BLaER1 (cell line): ENCODE measurements at regions not wholly inside any gene's neighbourhood (a gene's known extent, or its start where the extent isn't known, plus 50 kb on each side); places are given as distances from the start of the nearest gene placed in this dataset.

ENCODE experiments used
- H3K27ac ChIP-seq: shearing (Covaris generic); formaldehyde crosslinking; 2 replicates; pipeline ENCODE4 v1.8.1; 2022
- H3K27me3 ChIP-seq: shearing (Covaris generic); formaldehyde crosslinking; 2 replicates; pipeline ENCODE4 v1.8.1; 2022
- H3K36me3 ChIP-seq: shearing (Covaris generic); formaldehyde crosslinking; 2 replicates; pipeline ENCODE4 v1.8.1; 2022
- H3K4me1 ChIP-seq: shearing (Covaris generic); formaldehyde crosslinking; 2 replicates; pipeline ENCODE4 v1.8.1; 2022
- H3K4me2 ChIP-seq: shearing (Covaris generic); formaldehyde crosslinking; 2 replicates; pipeline ENCODE4 v1.8.1; 2022
- H3K4me3 ChIP-seq: shearing (Covaris generic); formaldehyde crosslinking; 2 replicates; pipeline ENCODE4 v1.8.1; 2022
- H3K9ac ChIP-seq: shearing (Covaris generic); formaldehyde crosslinking; 2 replicates; pipeline ENCODE4 v1.8.1; 2022
- H3K9me3 ChIP-seq: shearing (Covaris generic); formaldehyde crosslinking; 2 replicates; pipeline ENCODE4 v1.8.1; 2022
- H4K20me1 ChIP-seq: shearing (Covaris generic); formaldehyde crosslinking; 2 replicates; pipeline ENCODE4 v1.8.1; 2022
- Cebpa-rat ChIP-seq: shearing (Covaris generic); IDR thresholded peaks from 2 replicates; pipeline ENCODE4 v1.8.1; 2022

DNA sequence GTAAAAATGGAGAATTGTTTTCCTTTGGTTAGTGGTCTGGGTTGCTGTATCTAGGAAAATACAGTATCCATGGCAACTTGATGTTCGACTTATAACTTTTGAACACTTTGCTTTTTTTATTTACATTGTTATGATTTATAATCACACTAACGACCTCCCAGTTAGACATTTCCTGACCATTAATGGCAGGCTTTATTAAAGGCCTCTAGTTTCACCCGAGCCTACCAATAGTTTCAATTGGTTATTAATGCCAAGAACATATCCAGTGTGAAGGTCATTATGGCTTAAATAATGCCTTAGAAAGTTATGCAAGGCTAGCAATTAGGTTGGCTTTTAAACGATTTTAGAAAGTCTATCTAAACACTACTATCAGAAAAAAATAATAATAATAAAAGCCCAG lies 452.0 kb downstream of the DMRTA1 start:
- no peak for TF ChIP-seq Cebpa-rat
- Histone ChIP-seq H3K9me3 (no peaks in the 10 kb centered on the region), H3K36me3 (no peaks in the 10 kb centered on the region), H3K4me2 (no peak overlapping the region), H3K27me3 (no peaks in the 10 kb centered on the region), H3K27ac (no peak overlapping the region), H4K20me1 (no peaks in the 10 kb centered on the region), H3K9ac (no peak overlapping the region), H3K4me1 (no peaks in the 10 kb centered on the region), H3K4me3 (no peak overlapping the region)

DNA sequence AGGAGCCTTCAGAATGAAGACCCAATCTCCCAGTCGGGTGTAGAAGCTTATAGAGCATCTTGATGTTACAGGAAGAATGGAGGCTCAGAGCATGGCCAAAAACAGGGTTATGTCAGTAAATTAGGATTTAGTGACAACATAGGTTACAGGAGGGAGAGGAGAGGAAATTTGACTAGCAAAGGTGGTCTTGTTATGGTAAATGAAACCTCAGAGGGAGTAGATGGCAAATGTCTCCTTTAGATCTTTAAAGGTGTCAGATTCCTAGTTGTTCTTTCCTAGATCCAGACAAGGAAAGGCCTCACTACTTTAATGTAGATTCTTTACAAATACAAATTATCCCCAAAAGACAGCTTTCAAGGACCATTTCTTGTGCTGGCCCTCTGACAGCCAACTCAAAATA lies 465.0 kb downstream of the DMRTA1 start:
- TF ChIP-seq Cebpa-rat = no peak
- Histone ChIP-seq H3K36me3 (no peaks in the 10 kb centered on the region), H3K27ac (no peak overlapping the region), H3K4me2 (no peak overlapping the region), H4K20me1 (no peaks in the 10 kb centered on the region), H3K27me3 (no peaks in the 10 kb centered on the region), H3K4me1 (no peaks in the 10 kb centered on the region), H3K9ac (no peak overlapping the region), H3K4me3 (no peak overlapping the region), H3K9me3 (no peaks in the 10 kb centered on the region)

DNA sequence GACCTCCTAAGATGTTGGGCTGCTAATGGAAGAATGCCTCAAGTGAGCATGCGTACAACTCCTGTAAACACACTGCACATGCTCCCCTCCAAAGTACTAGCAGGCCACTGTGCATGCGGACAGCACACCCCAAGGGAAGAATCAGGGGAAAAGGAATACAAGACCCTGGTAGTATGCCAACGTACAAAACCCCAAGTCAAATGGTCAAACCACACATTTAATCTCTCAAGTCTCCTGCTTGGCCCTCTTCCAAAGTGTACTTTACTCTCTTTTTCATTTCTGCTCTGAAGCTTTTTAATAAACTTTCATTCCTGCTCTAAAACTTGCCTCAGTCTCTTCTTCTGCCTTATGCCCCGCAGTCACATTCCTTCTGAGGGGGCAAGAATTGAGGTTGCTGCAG lies 466.4 kb downstream of the DMRTA1 start:
- no peaks in the 10 kb centered on the region for H4K20me1 ChIP-seq
- H3K36me3 ChIP-seq = no peaks in the 10 kb centered on the region
- no peaks in the 10 kb centered on the region for H3K27me3 ChIP-seq
- H3K4me2 ChIP-seq = no peak overlapping the region
- H3K27ac ChIP-seq = no peak overlapping the region
- no peak overlapping the region for H3K9ac ChIP-seq
- H3K4me1 ChIP-seq = no peaks in the 10 kb centered on the region
- no peak for TF ChIP-seq Cebpa-rat
- H3K4me3 ChIP-seq = no peak overlapping the region
- no peaks in the 10 kb centered on the region for H3K9me3 ChIP-seq

DNA sequence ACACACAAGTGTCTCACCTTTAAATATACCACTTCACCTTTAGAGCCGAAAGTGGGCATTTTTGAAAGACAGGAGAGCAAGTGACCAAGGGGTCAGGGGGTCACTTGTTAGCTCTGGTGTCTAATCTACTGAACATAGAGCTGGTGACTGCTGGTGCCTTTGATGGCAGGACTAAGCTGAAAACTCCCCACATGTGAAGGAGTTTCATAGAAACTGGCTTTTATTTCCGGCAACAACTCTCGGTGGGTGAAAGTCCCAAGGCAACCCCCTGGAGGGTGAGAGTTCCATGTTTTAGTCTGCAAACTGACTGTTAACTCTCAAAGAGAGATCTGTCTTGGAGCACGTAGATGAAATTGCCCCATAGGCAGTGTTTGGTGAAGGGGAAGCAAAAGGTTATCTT lies 466.9 kb downstream of the DMRTA1 start:
- TF ChIP-seq Cebpa-rat = no peak
- Histone ChIP-seq H4K20me1 (no peaks in the 10 kb centered on the region), H3K9me3 (no peaks in the 10 kb centered on the region), H3K27me3 (no peaks in the 10 kb centered on the region), H3K27ac (no peak overlapping the region), H3K4me3 (no peak overlapping the region), H3K4me2 (no peak overlapping the region), H3K36me3 (no peaks in the 10 kb centered on the region), H3K4me1 (no peaks in the 10 kb centered on the region), H3K9ac (no peak overlapping the region)

DNA sequence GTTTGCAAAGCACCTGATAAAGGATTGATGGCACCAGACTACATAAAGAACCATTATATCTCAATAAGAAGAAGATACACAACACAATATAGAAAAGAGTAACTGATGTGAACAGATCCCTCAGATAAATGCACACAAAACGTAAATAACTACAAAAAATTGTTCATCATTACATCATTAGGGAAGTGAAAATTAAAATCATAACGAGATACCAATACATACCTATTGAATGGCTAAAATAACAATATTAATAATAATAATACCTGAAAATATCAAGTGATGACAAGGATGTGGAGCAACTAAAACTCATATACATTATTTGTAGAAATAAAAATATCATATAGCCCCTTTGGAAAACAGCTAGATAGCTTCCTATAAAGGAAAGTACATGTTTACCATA lies 469.5 kb downstream of the DMRTA1 start:
- Histone ChIP-seq H3K9me3 (no peaks in the 10 kb centered on the region), H3K27ac (no peak overlapping the region), H3K36me3 (no peaks in the 10 kb centered on the region), H3K4me2 (no peak overlapping the region), H4K20me1 (no peaks in the 10 kb centered on the region), H3K27me3 (no peaks in the 10 kb centered on the region), H3K4me3 (no peak overlapping the region), H3K9ac (no peak overlapping the region), H3K4me1 (no peaks in the 10 kb centered on the region)
- no peak for TF ChIP-seq Cebpa-rat

DNA sequence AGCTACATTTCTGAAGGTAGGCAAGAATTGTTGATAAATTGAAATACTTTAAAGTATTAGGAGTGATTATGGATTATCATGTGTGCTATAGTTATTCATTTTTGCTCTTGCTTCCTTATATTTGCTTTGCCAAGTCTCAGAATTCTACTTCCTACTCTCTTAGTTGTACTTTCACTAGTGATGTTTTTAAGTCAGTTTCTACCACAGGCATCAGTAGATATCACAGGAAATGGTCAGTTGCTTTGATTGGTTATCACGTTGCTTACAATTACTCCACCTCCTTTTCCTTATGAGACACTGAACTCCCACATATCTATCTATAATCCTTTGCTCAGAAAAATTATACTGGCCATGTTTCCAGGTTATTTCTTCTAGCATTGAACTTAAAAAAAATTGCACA lies 472.8 kb downstream of the DMRTA1 start:
- H4K20me1 ChIP-seq = no peaks in the 10 kb centered on the region
- H3K36me3 ChIP-seq = no peaks in the 10 kb centered on the region
- H3K9ac ChIP-seq = no peak overlapping the region
- no peak for TF ChIP-seq Cebpa-rat
- no peaks in the 10 kb centered on the region for H3K9me3 ChIP-seq
- H3K27me3 ChIP-seq = no peaks in the 10 kb centered on the region
- no peaks in the 10 kb centered on the region for H3K4me1 ChIP-seq
- no peak overlapping the region for H3K4me3 ChIP-seq
- no peak overlapping the region for H3K27ac ChIP-seq
- H3K4me2 ChIP-seq = no peak overlapping the region

DNA sequence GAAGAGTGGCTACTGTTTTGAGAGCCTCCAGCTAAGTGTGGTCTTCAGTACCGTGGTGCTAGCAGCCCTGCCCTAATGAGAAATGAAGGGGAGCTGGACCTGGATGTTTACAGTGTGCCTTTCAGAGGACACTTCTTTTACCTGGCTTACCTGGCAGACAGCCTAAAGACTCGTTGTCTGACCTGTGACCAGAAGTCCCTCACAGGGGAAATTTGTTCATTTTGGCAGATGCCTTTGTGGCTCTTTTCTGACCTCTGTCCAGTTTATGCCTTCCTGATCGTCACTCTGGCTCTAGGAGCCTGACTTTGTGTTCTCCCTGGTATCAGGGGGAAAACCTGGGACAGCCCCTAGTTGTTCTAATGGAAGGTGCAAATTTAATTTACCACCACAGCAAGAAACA lies 475.1 kb downstream of the DMRTA1 start:
- no peak overlapping the region for H3K4me2 ChIP-seq

DNA sequence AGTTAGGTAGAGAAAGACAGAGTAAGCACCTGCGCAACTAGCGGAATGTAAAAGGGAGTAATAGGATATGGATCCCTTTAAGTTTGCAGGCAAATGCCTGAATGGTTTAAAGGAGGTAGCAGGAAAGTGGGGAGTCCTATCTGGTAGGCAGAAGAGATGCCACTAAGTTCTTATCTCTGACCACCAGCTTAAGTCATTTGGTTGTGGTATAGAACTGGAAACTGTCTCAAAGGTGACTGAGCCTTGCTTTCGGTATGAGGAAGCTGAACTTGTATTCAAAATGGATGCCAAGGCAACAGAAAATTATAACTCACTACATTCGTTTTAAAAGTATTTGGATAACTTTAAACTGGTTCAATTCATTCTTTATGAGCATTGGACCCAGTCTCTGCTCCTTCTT lies 475.6 kb downstream of the DMRTA1 start:
- TF ChIP-seq Cebpa-rat = no peak
- no peak overlapping the region for H3K27ac ChIP-seq
- H3K36me3 ChIP-seq = no peaks in the 10 kb centered on the region
- H3K4me3 ChIP-seq = no peak overlapping the region
- H4K20me1 ChIP-seq = no peaks in the 10 kb centered on the region
- H3K4me2 ChIP-seq = no peak overlapping the region
- H3K9me3 ChIP-seq = no peaks in the 10 kb centered on the region
- H3K27me3 ChIP-seq = no peaks in the 10 kb centered on the region
- H3K4me1 ChIP-seq = no peaks in the 10 kb centered on the region
- H3K9ac ChIP-seq = no peak overlapping the region

More for the DNA sequence above, 475.1 kb downstream of the DMRTA1 start:
- H3K9me3 ChIP-seq = no peaks in the 10 kb centered on the region
- H3K4me3 ChIP-seq = no peak overlapping the region
- H3K4me1 ChIP-seq = no peaks in the 10 kb centered on the region
- no peak overlapping the region for H3K27ac ChIP-seq
- H3K9ac ChIP-seq = no peak overlapping the region
- no peaks in the 10 kb centered on the region for H4K20me1 ChIP-seq
- TF ChIP-seq Cebpa-rat = no peak
- no peaks in the 10 kb centered on the region for H3K27me3 ChIP-seq
- no peaks in the 10 kb centered on the region for H3K36me3 ChIP-seq

DNA sequence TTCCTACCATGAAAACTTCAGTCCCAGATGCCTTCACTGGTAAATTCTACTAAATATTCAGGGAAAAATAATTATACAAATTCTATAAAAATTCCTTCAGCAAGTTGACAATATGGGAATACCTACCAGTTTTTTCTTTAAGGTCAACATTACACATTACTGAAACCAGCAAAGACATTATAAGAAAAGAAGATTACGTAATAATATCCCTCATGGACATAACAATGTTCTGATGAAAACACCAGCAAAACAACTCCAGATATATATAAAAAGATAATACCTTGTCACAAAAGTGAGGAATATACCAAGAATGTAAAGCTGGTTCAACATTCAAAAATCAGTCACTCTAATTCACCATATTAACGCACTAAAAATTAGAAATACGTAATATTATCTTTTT lies 507.9 kb downstream of the DMRTA1 start:
- H3K4me1 ChIP-seq = no peaks in the 10 kb centered on the region
- no peaks in the 10 kb centered on the region for H3K36me3 ChIP-seq
- no peak overlapping the region for H3K9ac ChIP-seq
- TF ChIP-seq Cebpa-rat = no peak; the same call in 1 of the 2 replicates
- H3K27me3 ChIP-seq = no peaks in the 10 kb centered on the region
- no peaks in the 10 kb centered on the region for H3K9me3 ChIP-seq
- H3K4me2 ChIP-seq = no peak overlapping the region
- H3K27ac ChIP-seq = no peak overlapping the region
- no peak overlapping the region for H3K4me3 ChIP-seq
- no peaks in the 10 kb centered on the region for H4K20me1 ChIP-seq

DNA sequence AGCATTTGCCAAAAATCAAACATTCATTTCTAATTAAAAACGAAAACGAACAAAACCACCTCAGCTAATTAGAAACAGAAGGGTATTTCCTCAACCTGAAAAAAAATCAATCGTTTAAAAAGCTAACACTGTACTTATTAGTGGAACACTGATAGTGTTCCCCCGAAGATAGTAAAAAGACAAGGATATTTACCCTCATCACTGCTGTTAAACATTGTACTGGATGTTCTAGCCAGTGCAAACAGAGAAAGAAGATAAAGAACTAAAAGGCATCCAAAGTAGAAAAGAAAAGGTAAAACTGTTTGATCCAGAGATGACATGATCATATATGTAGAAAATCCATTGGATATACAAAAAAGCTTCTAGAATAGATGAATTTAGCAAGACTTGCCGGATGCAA lies 508.3 kb downstream of the DMRTA1 start:
- Histone ChIP-seq H3K4me1 (no peaks in the 10 kb centered on the region), H3K9me3 (no peaks in the 10 kb centered on the region), H3K4me3 (no peak overlapping the region), H3K36me3 (no peaks in the 10 kb centered on the region), H4K20me1 (no peaks in the 10 kb centered on the region), H3K27ac (no peak overlapping the region), H3K4me2 (no peak overlapping the region), H3K27me3 (no peaks in the 10 kb centered on the region), H3K9ac (no peak overlapping the region)
- TF ChIP-seq Cebpa-rat = no peak

DNA sequence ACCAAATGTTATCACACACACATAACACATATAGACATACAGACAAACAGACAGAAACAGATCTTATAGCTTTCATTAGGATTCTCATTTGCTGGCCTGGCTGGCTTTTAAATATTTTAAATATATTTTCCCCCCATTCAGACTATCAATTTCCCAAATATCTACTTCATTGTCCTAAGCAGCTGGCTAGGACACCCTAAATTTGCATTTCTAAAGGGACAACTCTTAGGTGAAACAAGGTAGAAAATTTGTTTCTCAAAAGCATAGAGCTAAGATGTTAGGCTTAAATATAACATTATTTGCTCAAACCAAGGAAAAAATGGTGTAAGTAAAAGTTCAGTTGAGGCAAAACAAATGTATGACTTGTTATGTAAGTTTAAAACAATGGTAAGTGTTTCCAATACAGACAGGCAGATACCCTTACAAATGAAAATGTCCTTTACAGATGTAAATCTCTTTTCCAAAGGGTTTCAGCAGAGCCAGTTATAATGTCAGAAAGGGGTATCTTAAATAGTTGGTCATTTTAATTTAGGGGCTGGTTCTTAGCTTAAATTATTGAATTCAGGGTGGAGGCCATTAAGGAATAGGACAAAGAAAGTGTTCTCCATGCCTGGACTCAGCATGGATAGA lies 522.8 kb downstream of the DMRTA1 start:
- no peak overlapping the region for H3K27ac ChIP-seq
- no peak for TF ChIP-seq Cebpa-rat
- no peaks in the 10 kb centered on the region for H3K36me3 ChIP-seq
- no peak overlapping the region for H3K9ac ChIP-seq
- H3K27me3 ChIP-seq = no peaks in the 10 kb centered on the region
- H3K9me3 ChIP-seq = no peaks in the 10 kb centered on the region
- peaks cover 5% of the 10 kb centered on the region for H3K4me1 ChIP-seq
- H3K4me2 ChIP-seq = no peak overlapping the region
- no peaks in the 10 kb centered on the region for H4K20me1 ChIP-seq
- H3K4me3 ChIP-seq = no peak overlapping the region
